ENCODE measurements at regions not wholly inside any gene's neighbourhood (a gene's known extent, or its start where the extent isn't known, plus 50 kb on each side); places are given as distances from the start of the nearest gene placed in this dataset.

GRCh38 chr16:17784073-17784472 lies 313.3 kb upstream of the XYLT1 start:
- DNase-seq (ENCODE audit: extremely low read depth in 1 of 11, low read depth in 9 of 11, low spot score in 4 of 11) = peak; percentile 28 to 66 (median 48)

DNA sequence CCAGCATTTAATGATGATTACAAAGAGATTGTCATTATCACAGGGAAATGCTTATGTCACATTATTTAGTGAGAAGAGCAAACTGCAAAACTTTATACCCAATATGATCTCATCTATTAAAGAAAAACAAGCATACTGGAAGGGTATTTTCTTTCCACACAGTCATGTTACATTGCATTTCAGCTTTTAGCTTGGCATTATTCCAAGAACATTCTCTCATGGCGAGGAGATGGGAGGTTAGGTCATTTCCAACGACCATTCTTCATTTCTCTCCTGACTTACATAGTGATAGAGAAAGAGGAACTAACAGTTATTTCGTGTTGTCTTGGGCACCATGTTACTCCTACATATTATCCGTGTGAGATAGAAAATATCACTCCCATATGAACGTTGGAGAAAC lies 309.4 kb upstream of the XYLT1 start:
- DNase-seq (ENCODE audit: extremely low read depth in 1 of 11, low read depth in 9 of 11, low spot score in 4 of 11) = no peak

DNA sequence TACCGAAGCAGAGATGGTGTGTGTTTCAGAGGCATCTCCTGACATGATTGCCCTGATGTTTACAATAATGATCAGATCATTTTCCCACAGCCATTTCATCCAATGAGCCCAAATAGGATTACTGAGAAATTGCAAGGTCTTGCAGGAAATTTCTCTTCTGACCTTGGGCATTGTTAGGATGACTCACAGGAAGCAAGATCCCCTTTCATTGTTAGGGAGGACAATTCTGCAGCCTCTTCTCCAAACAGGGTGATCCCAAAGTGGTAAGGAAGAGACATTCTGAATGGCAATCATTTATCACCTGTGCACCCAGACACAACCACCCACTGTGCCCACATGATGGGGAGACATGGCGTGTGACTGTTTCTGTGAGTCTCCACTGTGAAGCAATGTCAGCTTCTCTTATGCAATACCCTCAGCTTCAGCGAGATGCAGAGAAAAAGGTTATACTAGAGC lies 306.7 kb upstream of the XYLT1 start:
- no peak for DNase-seq (ENCODE audit: extremely low read depth in 1 of 11, low read depth in 9 of 11, low spot score in 4 of 11)

DNA sequence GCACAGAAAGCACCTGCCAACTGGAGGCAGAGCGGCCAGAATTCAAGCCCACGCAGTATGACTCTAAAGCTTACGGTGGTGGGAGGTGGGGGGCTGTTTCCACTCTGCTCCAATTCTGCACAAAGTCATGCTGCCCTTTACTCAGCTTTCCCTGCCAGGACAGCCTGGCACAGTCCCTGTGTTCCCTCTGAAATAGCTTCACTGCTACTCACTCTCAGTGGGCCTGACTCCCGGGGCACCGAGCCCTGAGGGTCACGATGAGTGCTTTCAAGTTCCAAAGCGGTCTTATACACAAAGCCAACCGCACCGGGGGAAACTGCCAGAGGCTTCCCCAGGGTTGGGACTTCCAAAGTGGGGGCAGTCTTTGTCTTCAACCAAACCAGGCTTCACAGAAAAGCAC lies 306.1 kb upstream of the XYLT1 start:
- DNase-seq (ENCODE audit: extremely low read depth in 1 of 11, low read depth in 9 of 11, low spot score in 4 of 11) = no peak

DNA sequence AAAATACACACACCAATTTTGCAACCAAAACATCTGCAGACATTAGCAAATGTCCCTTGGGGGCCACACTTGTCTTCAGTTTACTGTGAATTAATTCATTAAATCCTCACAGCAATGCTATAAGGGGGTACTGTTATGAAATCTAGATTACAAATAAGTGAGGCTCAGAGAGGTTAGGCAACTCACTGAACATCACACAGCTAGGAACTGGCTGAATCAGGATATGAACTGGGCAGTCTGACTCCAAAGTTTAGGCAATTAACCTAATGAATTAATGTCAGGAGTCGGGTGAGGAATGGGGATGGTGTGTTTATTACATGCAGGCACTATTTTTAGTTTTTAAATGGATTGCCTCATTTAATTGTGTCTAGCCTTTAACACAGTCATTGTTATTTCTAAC lies 305.7 kb upstream of the XYLT1 start:
- DNase-seq (ENCODE audit: extremely low read depth in 1 of 11, low read depth in 9 of 11, low spot score in 4 of 11) = no peak

DNA sequence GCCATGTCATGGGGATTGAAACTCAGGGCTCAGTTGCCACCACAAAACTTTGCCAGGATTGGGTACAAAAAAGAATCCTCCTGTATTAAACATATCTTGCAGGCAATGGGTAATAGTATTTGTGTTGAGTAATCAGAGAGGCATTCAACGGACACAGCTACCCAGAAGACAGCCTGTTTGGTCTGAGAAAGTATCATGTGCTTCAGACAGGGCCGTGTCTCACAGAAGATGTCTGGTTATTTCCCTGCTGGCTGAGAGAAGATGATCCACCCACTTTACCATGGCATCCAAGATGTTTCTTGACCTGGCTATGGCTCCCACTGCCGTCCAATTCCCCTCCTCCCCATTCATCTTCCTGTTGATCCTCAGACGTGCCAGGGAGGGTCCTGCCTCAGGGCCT lies 304.3 kb upstream of the XYLT1 start:
- DNase-seq (ENCODE audit: extremely low read depth in 1 of 11, low read depth in 9 of 11, low spot score in 4 of 11) = no peak

- DNase-seq (ENCODE audit: extremely low read depth in 1 of 11, low read depth in 9 of 11, low spot score in 4 of 11) = no peak
Measured at GRCh38 chr16:17773698-17774101, 302.9 kb upstream of the XYLT1 start.

GRCh38 chr16:17770104-17770503 lies 299.3 kb upstream of the XYLT1 start:
- no peak for DNase-seq (ENCODE audit: extremely low read depth in 1 of 11, low read depth in 9 of 11, low spot score in 4 of 11)

- no peak for DNase-seq (ENCODE audit: extremely low read depth in 1 of 11, low read depth in 9 of 11, low spot score in 4 of 11)
Measured at GRCh38 chr16:17769065-17769464, 298.3 kb upstream of the XYLT1 start.

GRCh38 chr16:17768257-17768656 lies 297.5 kb upstream of the XYLT1 start:
- no peak for DNase-seq (ENCODE audit: extremely low read depth in 1 of 11, low read depth in 9 of 11, low spot score in 4 of 11)

- DNase-seq (ENCODE audit: extremely low read depth in 1 of 11, low read depth in 9 of 11, low spot score in 4 of 11) = no peak
Measured at GRCh38 chr16:17766012-17766411, 295.3 kb upstream of the XYLT1 start.

DNA sequence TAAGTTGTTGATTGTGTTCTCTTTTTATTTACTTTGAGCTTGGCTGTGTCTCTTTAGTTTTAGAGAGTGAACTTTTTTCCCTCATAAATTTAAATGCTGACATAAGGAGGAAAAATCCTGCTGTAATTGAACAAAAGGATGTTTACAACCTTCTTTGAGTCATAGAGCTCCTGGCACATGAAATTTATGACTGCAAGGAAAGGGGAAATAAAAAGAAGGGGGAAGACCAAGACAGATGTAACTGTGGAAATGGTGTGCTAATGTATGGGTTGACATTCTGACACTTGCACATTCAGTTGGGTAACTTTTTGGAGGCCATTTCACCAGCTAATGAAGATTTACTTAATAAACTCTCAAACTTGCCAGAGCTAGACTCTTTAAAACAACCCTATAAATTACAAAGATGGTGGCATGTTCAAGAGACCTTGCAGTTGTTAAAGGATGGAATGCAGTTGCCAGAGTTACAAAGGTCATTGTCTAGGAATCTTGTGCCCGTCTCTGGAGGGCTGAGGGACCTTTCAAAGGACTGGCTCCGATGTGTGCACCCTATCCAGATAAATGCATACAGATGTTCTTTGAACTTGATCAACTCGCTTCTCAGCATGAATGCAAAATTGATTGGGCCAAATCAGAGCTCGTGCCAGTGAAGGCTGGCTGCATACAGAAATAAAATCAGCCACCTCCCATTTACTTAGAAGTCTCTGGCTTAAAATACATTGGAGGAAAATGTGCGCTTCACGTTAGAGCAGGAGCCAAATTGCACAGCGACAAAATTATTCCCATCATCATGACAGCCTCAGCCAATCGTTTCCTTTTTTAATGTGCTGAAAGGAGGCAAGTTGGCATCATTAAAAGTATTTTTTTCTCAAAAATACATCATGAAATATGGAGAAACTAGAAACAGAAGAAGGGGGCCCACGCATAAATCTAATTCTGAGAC lies 289.0 kb upstream of the XYLT1 start:
- DNase-seq (ENCODE audit: extremely low read depth in 1 of 11, low read depth in 9 of 11, low spot score in 4 of 11) = no peak

- no peak for DNase-seq (ENCODE audit: extremely low read depth in 1 of 11, low read depth in 9 of 11, low spot score in 4 of 11)
Measured at GRCh38 chr16:17757808-17758207, 287.0 kb upstream of the XYLT1 start.

GRCh38 chr16:17755158-17755557 lies 284.4 kb upstream of the XYLT1 start:
- no peak for DNase-seq (ENCODE audit: extremely low read depth in 1 of 11, low read depth in 9 of 11, low spot score in 4 of 11)

DNA sequence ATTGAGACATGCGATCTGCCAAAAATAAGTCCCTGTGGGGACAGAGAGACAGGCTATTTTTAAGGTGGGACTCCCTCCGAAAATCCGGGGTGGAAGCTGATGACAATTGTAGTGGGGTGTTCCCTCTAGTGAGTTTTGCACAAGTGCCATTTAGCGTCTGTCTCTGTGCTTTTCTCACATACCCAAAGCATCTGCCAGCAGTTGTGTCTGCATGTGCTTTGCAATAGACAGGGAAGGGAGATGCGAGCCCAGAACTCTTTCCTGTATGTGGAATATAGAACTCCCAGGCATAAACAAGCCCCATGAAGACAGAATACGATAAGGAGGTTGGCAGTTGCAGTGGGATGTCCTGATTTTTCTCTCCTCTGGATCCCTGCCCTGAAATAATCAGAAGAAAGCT lies 282.7 kb upstream of the XYLT1 start:
- no peak for DNase-seq (ENCODE audit: extremely low read depth in 1 of 11, low read depth in 9 of 11, low spot score in 4 of 11)

- no peak for DNase-seq (ENCODE audit: extremely low read depth in 1 of 11, low read depth in 9 of 11, low spot score in 4 of 11)
Measured at GRCh38 chr16:17749706-17750105, 278.9 kb upstream of the XYLT1 start.

DNA sequence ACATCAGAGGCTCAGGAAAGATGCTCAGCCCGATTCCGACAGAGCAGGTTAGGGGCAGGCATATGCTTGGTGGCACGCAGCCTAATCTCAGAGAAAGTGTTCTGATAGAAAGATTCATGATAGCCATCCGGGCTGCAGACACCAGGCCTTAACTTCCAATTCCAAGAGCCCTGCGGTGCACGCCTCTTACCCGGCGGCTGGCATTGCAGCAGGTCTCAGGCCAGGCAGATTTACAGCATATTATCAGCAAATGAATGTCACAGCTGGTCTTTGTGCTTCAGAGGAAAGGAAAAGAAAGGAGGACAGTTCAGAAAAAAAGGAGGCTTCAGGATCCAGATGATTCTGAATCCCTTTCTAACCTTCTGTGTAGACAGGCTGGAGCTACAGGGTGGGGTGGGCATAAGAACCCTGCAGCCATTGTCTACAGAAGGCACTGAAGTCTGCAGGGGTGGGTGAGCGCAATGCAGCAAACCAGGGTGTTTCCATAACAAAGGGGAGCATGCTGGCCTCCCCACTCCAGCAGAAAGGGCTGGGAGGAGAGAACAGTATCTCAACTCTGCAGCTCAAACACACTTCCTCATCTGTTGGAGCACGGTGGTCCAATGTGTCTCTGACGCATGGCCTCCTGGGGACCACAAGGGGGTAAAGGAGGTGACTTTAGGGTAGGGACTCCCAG lies 277.4 kb upstream of the XYLT1 start:
- DNase-seq (ENCODE audit: extremely low read depth in 1 of 11, low read depth in 9 of 11, low spot score in 4 of 11) = no peak

- DNase-seq (ENCODE audit: extremely low read depth in 1 of 11, low read depth in 9 of 11, low spot score in 4 of 11) = no peak
Measured at GRCh38 chr16:17747081-17747756, 276.5 kb upstream of the XYLT1 start.

DNA sequence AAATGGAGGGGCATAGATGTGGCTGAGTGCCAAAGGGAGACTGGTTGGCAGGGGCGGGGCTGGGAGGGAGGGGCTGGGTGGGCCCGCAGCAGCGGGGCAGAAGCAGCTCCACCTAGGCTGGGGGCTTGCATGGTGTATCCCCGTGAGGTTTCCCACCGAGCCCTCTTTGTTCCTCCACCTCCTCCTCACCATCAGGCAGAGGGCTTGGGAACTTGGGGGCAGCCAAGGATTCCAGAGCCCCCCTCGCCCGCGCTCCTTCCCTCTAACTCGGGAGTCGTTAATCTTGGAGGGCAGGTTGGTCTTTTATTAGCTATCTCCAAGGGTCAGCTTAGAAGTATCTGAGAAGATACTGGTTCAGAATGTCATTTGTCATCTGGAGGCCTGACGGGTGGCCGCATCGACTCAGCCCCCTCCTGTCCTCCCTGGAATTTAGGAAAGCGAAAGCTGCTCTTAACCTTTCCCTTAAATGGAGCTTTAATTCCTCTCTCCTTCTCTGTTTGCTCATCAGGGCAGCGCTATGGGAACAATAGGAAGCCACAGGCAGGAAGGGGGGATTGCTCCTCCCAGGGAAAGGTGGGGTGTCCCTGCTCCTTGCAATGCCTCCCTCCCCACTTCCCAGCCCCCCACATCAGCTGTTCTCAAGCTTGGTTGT lies 274.3 kb upstream of the XYLT1 start:
- DNase-seq (ENCODE audit: extremely low read depth in 1 of 11, low read depth in 9 of 11, low spot score in 4 of 11) = no peak
